Liver (tissue), 7 donors: ENCODE measurements at regions not wholly inside any gene's neighbourhood (a gene's known extent, or its start where the extent isn't known, plus 50 kb on each side); places are given as distances from the start of the nearest gene placed in this dataset.

Source experiments
- DNase-seq: peaks from one replicate; pipeline ENCODE4 v3.0.0-alpha.2; 2017; ENCODE audit warnings: low spot score
- H3K27ac ChIP-seq, 2 donors: one replicate each; pipeline ENCODE4 v1.7.0; 2013; ENCODE audit warnings: inconsistent platforms in 2 of 2, low read length in 2 of 2, control low read depth in 1 of 2, low read depth in 1 of 2, mild to moderate bottlenecking in 1 of 2
- H3K27me3 ChIP-seq, 4 donors: one replicate each; pipeline versions ENCODE4 v1.6.1 to v1.7.0; 2013; ENCODE audit warnings: low read length in 3 of 4, inconsistent platforms in 1 of 4, mild to moderate bottlenecking in 1 of 4, moderate library complexity in 1 of 4; ENCODE audit not compliant: control insufficient read depth in 4 of 4, insufficient read depth in 4 of 4
- H3K36me3 ChIP-seq, 4 donors: one replicate each; pipeline versions ENCODE4 v1.6.1 to v1.7.0; 2013; ENCODE audit warnings: low read length in 3 of 4, mild to moderate bottlenecking in 3 of 4, low read depth in 1 of 4, moderate library complexity in 1 of 4; ENCODE audit not compliant: control insufficient read depth in 4 of 4, insufficient read depth in 3 of 4
- H3K4me1 ChIP-seq, 4 donors: one replicate each; pipeline versions ENCODE4 v1.6.1 to v1.7.0; 2013; ENCODE audit warnings: low read length in 3 of 4, mild to moderate bottlenecking in 3 of 4, moderate library complexity in 1 of 4; ENCODE audit not compliant: control insufficient read depth in 4 of 4, insufficient read depth in 4 of 4
- H3K4me3 ChIP-seq, 3 donors: one replicate each; pipeline versions ENCODE4 v1.6.1 to v1.7.0; 2013; ENCODE audit warnings: low read length in 3 of 3, control low read depth in 1 of 3, low read depth in 1 of 3, mild to moderate bottlenecking in 1 of 3
- H3K9ac ChIP-seq, 2 donors: one replicate each; pipeline ENCODE4 v1.7.0; 2013; ENCODE audit warnings: low read length in 2 of 2, mild to moderate bottlenecking in 2 of 2, moderate library complexity in 2 of 2, control low read depth in 1 of 2, low read depth in 1 of 2
- H3K9me3 ChIP-seq, 4 donors: one replicate each; pipeline versions ENCODE4 v1.6.1 to v1.7.0; 2013; ENCODE audit warnings: low read length in 3 of 4; ENCODE audit not compliant: control insufficient read depth in 4 of 4
- ATF3 ChIP-seq: IDR thresholded peaks from 2 replicates; pipeline ENCODE4 v1.6.1; 2016; ENCODE audit warnings: antibody characterized with exemption
- EGR1 ChIP-seq, 2 donors: IDR thresholded peaks; 2 replicates each; pipeline ENCODE4 v1.6.1; 2016 to 2018; ENCODE audit warnings: antibody characterized with exemption in 2 of 2, low read depth in 2 of 2
- FOXA1 ChIP-seq: IDR thresholded peaks from 2 replicates; pipeline ENCODE4 v1.6.1; 2016; ENCODE audit warnings: antibody characterized with exemption
- FOXA2 ChIP-seq: IDR thresholded peaks from 2 replicates; pipeline ENCODE4 v1.6.1; 2016; ENCODE audit warnings: antibody characterized with exemption
- HNF4A ChIP-seq, 2 donors: conservative IDR thresholded peaks; 2 replicates each; pipeline ENCODE4 v1.6.1; 2016; ENCODE audit warnings: antibody characterized with exemption in 2 of 2, mild to moderate bottlenecking in 2 of 2
- JUND ChIP-seq, 2 donors: IDR thresholded peaks; 2 replicates each; pipeline ENCODE4 v1.6.1; 2016; ENCODE audit warnings: antibody characterized with exemption in 2 of 2
- MAX ChIP-seq: IDR thresholded peaks from 2 replicates; pipeline ENCODE4 v1.6.1; 2016; ENCODE audit warnings: antibody characterized with exemption
- NR2F2 ChIP-seq: IDR thresholded peaks from 2 replicates; pipeline ENCODE4 v1.6.1; 2016; ENCODE audit warnings: antibody characterized with exemption
- RAD21 ChIP-seq, 2 donors: IDR thresholded peaks; 2 replicates each; pipeline ENCODE4 v1.6.1; 2016; ENCODE audit warnings: antibody characterized with exemption in 2 of 2, mild to moderate bottlenecking in 2 of 2
- RXRA ChIP-seq, 2 donors: IDR thresholded peaks; 2 replicates each; pipeline ENCODE4 v1.6.1; 2017 to 2018; ENCODE audit warnings: antibody characterized with exemption in 2 of 2, mild to moderate bottlenecking in 1 of 2
- SP1 ChIP-seq: IDR thresholded peaks from 2 replicates; pipeline ENCODE4 v1.6.1; 2018; ENCODE audit warnings: antibody characterized with exemption, mild to moderate bottlenecking
- TAF1 ChIP-seq: conservative IDR thresholded peaks from 2 replicates; pipeline ENCODE4 v1.6.1; 2016; ENCODE audit warnings: antibody characterized with exemption, mild to moderate bottlenecking
- YY1 ChIP-seq: IDR thresholded peaks from 2 replicates; pipeline ENCODE4 v1.6.1; 2016; ENCODE audit warnings: antibody characterized with exemption, mild to moderate bottlenecking
- ZBTB33 ChIP-seq: IDR thresholded peaks from 2 replicates; pipeline ENCODE4 v1.6.1; 2016; ENCODE audit warnings: antibody characterized with exemption
- WGBS: extraction: QIAGEN DNeasy Blood & Tissue Kit; methylation state at CpG from one replicate; pipeline ENCODE4 v1.1.7; 2013; 5-methylcytosine and 5-hydroxymethylcytosine counted together
- donor health status: healthy.
- donor health status: healthy.
- donor health status: healthy.
- donor health status: healthy.

- Histone ChIP-seq H3K9me3 (no peaks in the 10 kb centered on the region), H3K27me3 (no peaks in the 10 kb centered on the region), H3K36me3 (no peaks in the 10 kb centered on the region), H3K4me1 (peaks cover 15 to 29% (median 25%) of the 10 kb centered on the region in 4 donors), H3K9ac (no peak overlapping the region), H3K4me3 (no peak overlapping the region), H3K27ac (peak overlapping the region; percentile 77 to 83)
- TF ChIP-seq YY1 (no peak), ZBTB33 (no peak), MAX (no peak), JUND (IDR thresholded peaks at IDR 0.05) (no peak)
- 88% methylated on average over 23 of the region's 23 CpGs for WGBS
- no peak for DNase-seq
Observed at GRCh38 chr1:234917495-234918180, 211.0 kb downstream of the TOMM20 start.

GRCh38 chr1:234916840-234917239, 211.8 kb downstream of the TOMM20 start:
- Histone ChIP-seq H3K9me3 (no peaks in the 10 kb centered on the region), H3K4me1 (peaks cover 15 to 29% (median 24%) of the 10 kb centered on the region in 4 donors), H3K4me3 (no peak overlapping the region), H3K27ac (peak overlapping the region in 1 of 2 donors; percentile 83), H3K36me3 (no peaks in the 10 kb centered on the region), H3K9ac (no peak overlapping the region), H3K27me3 (no peaks in the 10 kb centered on the region)
- TF ChIP-seq EGR1 (IDR thresholded peaks at IDR 0.05; ENCODE audit: low read depth in 2 of 2) (no peak), RAD21 (IDR thresholded peaks at IDR 0.05) (peak in 1 of 2 donors; percentile 22), NR2F2 (peak; percentile 67)
- DNase-seq: no peak
- WGBS: 76% methylated on average over 4 of the region's 4 CpGs

- Histone ChIP-seq H3K27me3 (no peaks in the 10 kb centered on the region), H3K4me3 (no peak overlapping the region), H3K36me3 (no peaks in the 10 kb centered on the region), H3K4me1 (peaks cover 15 to 29% (median 22%) of the 10 kb centered on the region in 4 donors), H3K9ac (no peak overlapping the region), H3K27ac (peak overlapping the region in 1 of 2 donors; percentile 4), H3K9me3 (no peaks in the 10 kb centered on the region)
- no peak for DNase-seq
- peak; percentile 18 to 23 for TF ChIP-seq HNF4A (conservative IDR thresholded peaks at IDR 0.05)
- no peak for TF ChIP-seq TAF1
- no peak for TF ChIP-seq NR2F2
- TF ChIP-seq RAD21 (IDR thresholded peaks at IDR 0.05): peak; percentile 12 to 51
- TF ChIP-seq FOXA2: peak; percentile 27
- peak; percentile 65 for TF ChIP-seq SP1
- peak; percentile 50 for TF ChIP-seq FOXA1
- peak; percentile 28 to 46 for TF ChIP-seq RXRA (IDR thresholded peaks at IDR 0.05)
- no peak for TF ChIP-seq ATF3
- 69% methylated on average over 16 of the region's 16 CpGs for WGBS
Observed at GRCh38 chr1:234915924-234916675, 212.5 kb downstream of the TOMM20 start.
